ENCODE measurements at regions not wholly inside any gene's neighbourhood (a gene's known extent, or its start where the extent isn't known, plus 50 kb on each side); places are given as distances from the start of the nearest gene placed in this dataset.

- no peak for TF ChIP-seq POLR2A (IDR thresholded peaks at IDR 0.05)
- no peak for TF ChIP-seq CTCF (IDR thresholded peaks at IDR 0.05)
Measured at GRCh38 chr7:46208635-46209525, 287.8 kb upstream of the IGFBP3 start.
